ENCODE measurements at regions not wholly inside any gene's neighbourhood (a gene's known extent, or its start where the extent isn't known, plus 50 kb on each side); places are given as distances from the start of the nearest gene placed in this dataset.

DNA sequence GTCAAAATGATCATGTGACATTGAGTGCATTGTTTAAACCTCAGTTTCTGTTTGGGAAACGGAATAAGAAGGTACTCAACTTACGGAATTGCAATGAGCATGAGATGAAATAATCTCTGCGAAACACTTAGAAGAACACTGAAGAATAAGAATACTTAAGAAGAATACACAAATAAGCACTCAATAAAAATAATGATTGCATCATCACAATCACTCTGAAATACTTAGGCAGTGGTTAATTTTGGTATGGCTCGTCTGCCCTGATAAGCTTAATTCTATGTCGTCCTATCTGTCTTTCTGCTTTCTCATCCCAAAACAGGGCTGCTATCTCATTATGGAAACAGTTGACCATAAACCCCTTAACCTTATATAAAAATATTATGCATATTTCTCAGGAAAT is 823.6 kb downstream of the DIAPH3 start:
- no peak for DNase-seq

DNA sequence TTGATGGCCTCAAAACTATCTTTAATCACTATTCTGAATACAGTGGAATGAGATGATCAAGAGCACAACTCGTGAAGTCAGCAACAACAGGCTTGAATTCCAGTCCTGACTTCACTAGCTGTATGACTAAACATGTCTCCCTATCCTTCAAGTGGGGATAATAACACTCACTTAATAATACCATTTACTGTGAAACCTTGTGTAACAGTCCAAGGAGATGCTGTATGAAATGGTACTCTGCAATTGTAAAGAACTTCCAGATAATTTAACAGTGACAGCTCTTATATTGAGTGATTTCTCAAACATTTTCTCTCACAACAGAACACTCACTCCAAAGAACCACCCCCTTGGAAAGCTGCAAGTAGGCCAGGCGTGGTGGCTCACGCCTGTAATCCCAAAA is 823.1 kb downstream of the DIAPH3 start:
- DNase-seq: no peak

DNA sequence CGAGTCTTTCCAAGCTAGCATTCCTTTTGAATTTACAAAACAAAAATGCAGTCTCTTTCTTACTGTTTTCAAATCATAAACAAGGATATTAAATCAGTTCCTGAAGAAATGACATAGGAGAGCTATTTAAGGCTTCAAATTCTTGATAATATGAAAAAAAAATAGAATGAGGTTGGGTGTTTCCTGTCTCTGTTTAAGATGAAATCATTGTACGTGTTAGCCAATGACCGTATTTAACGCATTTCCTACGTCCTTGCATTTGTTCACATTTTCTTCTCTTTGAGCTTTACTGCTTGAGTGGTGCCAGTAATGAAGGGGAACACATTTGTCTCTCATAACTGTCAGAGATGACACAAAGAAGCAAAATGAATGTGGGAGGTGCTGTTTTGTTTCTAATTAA is 821.3 kb downstream of the DIAPH3 start:
- DNase-seq: no peak

DNA sequence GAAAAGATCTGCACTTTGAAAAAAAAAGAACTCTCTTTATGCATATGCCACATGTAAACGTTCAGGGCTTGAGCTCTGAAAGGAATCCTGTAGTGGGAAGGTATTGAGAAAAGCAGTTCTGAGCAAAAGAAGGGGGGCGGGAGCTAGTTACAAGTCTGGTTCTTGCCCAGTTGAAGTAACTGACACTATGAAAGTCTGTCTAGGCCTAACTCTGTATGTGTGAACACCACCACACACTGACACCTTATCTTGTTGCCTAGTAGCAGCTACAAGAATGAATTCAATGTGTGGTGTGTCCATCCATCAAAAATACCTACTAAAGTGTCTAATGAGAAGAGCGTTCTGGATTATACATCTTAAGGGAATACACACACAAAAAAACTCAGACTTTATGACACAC is 820.6 kb downstream of the DIAPH3 start:
- no peak for DNase-seq

DNA sequence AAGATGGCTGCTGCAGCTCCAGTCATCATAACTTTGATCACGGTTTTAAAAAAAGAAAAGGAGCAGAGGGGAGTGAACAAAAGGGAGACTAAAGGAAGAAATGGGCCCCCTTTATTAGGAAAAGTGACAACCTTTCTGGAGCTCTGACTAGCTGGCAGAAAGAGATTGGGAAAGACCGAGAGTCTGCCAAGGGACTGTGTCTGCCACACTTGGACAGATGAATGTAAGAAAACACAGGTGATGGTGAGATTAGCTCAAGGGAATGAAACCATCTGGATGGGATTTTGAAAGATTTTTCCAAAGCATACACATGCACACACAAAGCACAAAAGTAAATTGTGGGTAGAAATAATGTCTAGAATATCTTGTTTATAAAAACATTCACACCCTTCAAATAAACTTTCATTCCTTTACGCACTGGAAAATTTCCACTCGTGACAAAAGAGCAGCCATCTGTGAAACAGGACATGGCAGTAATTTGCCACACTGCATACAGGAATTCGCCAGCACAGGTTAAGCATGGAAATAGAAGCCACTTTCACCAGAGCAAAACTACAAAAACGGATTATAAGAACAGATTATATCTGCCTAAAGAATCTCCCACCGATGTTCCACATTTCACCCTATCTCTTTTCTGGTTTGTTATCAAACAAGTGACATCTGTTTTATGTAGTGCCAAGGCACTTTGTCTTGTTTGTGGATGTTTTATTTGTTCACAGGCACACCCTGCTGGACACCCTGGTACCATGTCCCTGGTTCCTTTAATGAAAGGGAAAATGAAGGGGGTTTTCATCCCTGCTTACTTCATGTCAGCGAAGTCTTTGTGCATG is 819.5 kb downstream of the DIAPH3 start:
- no peak for DNase-seq

DNA sequence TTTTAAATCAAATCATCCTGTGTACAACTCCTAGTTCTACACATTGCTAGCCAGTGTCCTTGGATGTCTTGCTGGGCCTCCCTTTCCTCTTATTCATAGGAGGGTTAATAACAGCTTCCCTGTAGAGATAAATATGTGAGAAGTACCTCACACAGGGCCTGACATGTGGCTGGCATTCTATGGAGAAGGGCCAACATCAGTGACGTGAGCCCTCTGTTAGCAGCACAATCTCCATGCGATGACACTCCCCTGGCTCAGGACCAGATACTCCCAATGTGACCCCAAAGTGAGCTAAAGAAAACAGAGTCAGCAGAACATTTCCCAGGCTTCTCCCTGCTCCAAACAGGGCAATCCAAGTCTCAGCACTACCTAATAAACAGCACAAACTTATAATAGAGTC is 818.4 kb downstream of the DIAPH3 start:
- no peak for DNase-seq

DNA sequence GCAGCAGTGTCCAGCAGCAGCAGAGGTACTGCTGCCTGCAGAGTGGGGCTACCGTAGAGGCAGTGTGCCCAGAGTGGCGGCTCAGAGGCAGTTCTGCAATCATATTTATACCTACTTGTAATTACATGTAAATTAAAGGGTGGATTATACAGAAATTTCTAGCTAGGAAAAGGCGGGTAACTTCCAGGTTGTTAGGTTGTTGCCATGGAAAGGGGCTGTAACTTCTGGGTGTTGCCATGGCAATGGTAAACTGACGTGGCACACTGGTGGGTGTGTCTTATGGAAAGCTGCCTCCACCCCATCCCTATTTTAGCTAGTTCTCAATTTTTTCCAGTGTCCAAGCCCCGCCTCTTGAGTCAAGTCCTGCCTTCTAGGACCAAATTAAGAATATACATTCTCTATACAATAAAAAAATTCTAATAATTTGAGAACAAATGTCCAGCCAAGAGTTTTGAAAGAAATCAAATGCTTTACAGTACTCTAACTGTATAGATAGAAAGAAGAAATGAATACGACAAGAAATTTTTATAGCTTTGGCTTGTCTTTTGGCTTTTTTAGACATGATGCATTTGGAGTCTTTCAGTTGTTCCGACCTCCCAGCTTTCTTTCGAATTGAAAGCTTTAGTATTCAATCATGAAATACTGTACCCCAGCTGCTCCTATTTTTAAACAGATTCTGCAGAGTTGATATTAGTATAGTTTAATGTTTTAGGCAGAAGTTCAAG is 816.6 kb downstream of the DIAPH3 start:
- no peak for DNase-seq

DNA sequence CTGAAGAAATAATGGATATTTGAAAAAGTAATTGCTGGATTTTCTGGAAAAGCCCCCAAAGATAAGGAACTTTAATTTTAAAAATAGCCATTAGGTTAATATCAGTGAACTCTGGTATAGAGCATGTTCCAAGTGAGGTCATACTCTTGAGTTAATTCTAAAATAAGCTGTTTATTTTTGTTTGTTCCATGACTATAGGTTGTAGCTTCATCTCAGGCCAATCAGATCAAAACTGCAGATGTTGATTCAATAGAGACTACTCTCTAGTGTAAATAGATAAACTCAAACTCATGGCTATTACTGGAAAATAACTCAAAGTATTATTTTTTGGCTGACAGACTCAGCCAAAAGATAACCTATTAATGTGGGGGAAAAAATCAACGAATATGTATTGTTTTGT is 815.1 kb downstream of the DIAPH3 start:
- no peak for DNase-seq

DNA sequence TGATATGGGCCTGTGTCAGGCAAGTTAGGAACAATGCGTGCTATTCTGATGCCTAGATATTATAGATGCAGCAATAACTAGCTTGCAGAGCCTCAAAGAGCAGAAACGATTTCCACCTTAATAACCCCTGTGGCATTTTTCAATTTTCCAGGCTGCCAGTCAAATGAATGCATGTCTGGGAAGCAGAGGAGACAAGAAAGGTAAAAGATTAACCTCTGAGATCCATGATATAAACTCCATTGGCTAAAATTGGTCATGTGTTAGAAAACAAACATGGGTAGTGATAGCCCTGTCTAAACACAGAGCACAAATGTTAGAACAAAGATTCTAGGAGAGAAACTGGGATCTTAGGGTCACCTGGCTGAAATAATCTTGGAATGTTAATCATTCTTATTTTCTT is 811.1 kb downstream of the DIAPH3 start:
- no peak for DNase-seq

DNA sequence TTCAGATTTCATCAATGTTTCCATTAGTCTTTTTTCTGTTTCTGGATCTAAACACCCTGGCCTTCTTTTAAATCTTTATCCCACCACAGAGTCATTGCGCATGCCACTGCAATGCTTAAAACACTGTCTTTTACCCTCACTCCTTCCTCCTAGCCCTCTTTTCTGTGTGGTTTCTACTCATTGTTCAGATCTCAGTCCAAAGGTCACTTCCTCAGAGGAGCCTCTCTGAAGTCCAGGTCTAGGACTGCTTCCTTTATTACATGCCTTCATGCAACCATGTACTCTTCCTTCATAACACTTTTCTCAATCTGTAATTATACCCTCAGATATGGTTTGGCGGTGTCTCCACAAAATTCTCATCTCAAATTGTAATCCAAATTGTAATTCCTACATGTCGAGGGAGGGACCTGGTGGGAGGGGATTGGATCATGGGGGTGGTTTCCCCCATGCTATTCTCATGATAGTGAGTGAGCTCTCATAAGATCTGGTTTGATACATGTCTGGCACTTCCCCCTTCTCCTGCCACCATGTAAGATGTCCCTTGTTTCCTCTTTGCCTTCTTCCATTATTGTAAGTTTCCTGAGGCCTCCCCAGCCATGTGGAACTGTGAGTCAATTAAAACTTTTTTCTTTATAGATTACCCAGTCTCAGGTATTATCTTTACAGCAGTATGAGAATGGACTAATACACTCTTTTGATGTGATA is 808.9 kb downstream of the DIAPH3 start:
- DNase-seq: no peak

DNA sequence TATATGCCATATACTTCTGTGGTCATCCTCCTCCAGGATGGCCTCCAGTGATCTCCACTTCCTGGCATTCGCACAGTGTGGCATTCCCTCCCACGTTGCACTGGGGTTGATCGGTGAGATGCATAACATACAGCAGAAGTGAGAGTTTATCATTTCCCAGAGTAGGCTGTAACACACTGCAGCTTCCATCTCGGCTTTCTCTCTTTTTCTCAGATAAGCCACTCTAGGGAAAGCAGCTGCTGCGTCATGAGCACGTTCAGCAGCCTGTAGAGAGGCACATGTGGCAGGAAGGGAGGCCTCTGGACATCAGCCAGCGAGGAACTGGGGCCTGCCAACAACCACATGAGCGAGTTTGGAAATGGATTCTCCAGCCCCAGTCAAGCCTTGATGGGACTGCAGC is 807.1 kb downstream of the DIAPH3 start:
- no peak for DNase-seq

DNA sequence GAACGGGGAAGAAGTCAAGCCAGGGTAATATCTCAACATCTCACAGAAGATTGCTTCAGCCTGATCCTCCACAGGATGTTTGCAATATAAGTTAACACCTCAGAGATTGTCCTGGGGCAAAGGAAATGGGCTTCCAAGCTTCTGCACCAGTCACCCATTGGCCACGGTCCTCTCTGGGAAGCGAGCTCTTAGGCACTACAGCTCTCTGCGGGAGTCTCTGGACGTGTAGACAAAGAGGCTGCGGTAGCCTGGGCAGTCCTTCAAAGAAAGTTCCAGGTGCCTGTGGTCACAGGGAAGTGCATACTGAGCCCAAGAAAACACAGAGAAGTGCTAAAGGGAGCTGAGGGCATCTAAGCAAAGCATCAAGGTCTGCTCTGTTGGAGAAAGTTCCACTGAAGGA is 805.7 kb downstream of the DIAPH3 start:
- DNase-seq: no peak

DNA sequence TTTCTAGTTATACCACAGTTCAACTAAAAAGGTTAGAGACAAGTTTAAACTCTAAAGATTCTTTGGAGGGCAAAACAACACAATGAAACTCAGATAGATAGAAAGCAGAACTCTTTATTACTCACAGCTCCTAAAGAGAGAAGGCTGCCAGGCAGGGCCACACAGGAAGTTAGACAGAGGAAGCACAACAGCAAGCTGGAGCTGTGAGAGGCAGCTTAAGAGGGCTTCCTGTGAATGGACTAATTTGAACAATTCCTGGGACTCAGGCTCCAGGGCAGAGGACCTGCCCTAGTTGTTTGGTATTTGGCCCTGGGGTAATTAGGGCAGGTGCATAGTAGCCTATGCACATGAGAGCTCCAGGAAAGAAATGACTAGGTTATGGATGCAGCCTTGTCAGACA is 803.6 kb downstream of the DIAPH3 start:
- DNase-seq: no peak

DNA sequence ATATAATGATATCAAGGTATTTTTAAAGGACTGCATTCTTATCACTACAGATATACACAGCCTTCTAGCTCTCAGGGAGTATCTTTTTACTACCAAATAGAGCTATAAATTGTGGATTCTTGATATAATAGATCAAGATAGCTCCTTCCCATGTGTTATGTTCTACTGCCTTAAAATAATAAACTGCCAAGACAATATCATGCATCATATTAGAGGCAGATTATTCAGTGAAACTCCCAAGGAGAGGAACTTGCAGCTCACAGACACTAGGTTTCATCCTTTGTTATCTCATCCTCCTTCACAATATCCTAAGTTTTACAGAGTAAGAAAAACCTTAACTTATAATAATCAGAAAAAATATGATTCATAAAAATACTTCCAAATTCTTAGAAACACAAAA is 802.8 kb downstream of the DIAPH3 start:
- DNase-seq: no peak

DNA sequence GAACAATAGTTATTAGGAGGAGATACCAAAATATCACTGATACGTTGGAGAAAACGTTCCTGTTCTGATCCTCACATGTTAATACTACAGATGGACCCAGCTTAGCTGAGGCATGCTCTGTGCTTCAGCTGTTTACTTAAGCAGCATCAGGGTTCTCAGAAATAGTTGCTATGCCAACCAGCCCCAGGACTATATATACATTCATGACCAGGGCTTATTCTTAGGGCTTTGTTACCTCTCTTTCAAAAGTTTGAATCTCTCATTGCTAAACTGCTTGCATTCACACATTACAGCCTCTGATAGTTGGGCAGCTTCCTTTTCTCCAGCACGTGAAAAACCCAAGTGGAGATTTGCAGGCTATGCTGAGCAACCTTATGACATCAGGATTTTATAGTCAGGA is 800.4 kb downstream of the DIAPH3 start:
- DNase-seq: no peak

DNA sequence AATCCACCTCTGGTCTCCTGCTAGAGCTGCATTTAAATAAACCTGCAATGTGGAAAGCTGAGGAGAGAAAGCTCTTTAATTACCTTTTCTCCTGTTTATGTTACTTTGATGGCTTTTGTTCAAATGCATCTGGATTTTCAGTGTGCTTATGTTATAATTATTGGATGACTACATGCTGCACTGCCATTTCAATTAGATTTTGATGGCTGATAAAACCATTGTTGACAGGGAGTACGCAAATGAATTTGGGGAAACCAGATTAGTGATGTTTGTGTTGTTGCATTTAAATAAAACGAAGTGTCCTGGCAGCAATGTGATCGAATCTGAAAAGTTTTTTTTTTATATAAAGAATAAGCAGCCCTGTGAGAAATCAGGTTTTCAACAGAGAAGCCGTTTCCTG is 799.8 kb downstream of the DIAPH3 start:
- no peak for DNase-seq

DNA sequence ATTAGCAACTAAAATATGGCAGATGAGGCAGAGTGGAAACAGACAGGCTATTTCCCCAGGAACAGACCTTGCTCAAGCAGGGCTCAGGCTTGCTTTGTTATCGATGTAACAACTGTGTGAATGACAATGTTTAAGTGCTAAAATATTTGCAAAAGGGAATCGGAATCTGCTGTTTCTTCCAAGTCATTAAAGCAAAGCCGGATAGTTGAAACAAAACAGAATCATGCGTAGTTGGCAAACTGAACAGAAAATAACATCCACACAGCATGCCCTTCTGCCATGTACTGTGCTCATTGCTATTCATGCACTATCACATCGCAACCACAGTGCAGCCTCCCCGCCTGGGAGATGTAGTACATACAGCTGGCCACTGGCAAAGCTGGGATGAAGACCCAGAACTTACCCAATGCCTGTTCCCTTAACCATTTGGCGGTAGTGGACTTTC is 799.1 kb downstream of the DIAPH3 start:
- DNase-seq: no peak

DNA sequence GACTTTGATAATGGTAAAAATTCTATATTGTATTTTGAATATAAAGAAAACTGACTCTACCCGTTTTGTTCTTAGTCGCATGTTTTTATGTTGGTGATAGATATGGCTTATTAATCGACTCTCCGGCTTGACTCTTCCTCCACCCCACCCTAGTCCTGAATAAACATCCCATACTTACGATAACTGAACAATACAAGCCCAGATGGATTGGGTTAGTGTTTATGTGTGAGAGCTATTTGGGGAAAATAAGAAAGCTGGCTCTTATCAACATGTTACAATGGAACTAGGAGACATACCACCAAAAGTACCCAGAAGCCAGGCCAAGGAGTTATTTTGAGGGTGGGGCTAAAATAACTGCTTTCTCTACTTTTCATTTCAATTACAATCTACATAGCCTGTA is 796.3 kb downstream of the DIAPH3 start:
- no peak for DNase-seq

DNA sequence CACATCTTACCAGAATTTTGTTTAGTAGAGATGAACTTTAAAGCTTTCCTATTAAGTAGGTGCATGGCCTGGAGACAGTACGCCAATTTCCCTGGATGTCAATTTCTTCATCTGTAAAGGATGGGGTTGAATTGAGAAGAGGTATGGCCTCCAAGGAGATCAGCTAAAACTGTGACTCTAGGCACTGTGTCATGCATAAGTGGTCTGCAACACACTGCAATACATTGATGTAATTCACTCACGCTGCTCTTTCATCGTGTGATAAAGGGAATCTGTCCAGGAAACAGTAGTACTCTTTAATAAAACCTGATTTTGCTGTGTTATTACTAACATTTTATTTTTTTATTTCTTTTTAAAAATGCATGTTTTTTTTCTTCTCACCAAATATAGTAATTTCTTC is 795.8 kb downstream of the DIAPH3 start:
- DNase-seq: no peak

DNA sequence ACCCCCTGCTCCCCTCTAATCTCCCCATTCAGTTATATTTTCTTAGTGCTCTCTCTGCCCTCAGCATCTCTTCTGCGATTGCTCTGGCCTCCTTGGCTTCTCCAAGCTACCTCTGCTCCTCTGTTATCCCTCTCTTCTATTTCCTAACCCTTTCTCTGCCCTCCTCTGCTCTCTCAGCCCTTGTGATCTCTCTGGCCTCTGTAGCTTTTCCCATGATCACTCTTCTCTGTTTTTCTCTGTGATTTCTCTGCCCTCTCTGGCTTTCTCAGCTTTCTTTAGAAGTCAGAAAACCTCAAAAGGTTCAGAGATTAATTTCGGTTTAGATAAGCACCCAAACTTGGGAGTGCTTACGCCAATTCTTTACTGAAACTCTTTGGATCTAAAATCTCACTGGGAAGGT is 795.0 kb downstream of the DIAPH3 start:
- no peak for DNase-seq

DNA sequence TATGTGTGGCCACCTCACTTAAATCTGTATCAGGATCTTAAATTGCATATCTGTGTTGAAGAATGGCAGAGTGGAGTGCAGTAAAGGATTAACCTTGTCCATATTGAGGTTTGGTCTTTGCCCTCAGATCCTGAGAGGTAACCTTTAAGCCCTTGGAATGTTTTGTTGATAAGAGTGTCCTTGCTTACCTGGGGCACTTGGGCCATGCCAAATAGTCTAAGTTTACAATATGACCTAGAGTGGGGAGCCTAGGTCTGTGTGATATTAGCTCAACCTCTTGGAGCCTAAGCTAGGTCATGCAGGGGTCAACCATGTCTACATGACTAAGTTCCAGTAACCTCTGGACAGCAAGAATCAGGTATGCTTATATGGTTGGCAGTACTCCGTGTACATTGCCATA is 792.5 kb downstream of the DIAPH3 start:
- no peak for DNase-seq

DNA sequence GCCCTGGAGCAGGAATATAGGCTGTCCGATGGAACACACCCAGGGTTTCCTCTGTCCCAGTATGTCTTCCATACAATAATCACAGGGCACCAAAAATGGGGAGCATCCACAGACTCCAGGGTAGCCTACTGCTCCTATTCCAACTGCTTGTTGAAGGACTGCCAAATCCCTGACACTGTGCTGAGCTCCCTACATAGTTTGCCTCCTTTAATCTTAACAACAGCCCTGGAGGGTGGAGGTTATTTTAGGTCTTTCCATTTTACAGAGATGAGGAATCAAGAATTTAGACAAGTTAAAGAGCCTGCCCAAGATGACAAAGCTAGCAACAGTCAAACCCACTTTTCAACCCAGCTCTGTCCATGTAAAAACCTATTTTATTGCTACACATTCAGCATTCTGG is 790.4 kb downstream of the DIAPH3 start:
- DNase-seq: no peak

DNA sequence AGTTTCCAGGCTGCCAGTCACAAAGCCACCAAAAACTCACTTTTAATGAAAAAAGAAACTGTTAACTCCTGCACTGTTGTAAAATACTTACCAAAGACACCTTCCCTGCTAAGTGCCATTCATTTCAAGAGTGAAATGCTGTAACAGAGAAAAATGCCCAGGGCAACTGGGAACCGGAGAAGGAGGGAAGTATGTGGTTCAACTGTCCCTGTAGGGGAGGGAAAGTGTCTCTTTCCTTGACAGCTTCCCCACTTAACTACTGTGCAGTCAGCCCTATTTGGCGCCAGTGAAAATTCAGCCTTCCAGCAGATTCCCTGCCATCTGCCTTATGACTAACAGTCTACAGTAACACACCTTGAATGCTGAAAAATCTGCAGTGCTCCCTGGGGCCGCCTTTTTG is 789.0 kb downstream of the DIAPH3 start:
- no peak for DNase-seq

DNA sequence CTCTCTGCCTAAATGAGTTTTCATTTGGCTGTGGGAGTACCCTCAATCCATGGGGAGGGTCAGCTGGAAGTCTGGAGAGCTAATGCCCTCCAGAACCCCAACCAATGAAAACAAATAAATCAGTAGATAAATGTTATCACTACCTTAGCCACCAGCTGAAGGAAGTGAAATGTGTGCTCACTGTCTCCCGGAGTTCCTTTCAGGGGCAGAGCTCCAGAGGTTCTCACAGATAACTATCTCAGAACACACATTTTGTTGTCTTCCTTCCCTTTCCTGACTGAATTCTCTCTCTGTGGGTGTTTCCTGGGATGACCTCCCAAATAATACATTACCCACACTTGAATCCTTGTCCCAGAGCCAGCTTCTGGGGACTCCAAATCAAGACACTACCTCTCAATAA is 779.6 kb downstream of the DIAPH3 start:
- DNase-seq: no peak
